ENCODE measurements at regions not wholly inside any gene's neighbourhood (a gene's known extent, or its start where the extent isn't known, plus 50 kb on each side); places are given as distances from the start of the nearest gene placed in this dataset.

DNA sequence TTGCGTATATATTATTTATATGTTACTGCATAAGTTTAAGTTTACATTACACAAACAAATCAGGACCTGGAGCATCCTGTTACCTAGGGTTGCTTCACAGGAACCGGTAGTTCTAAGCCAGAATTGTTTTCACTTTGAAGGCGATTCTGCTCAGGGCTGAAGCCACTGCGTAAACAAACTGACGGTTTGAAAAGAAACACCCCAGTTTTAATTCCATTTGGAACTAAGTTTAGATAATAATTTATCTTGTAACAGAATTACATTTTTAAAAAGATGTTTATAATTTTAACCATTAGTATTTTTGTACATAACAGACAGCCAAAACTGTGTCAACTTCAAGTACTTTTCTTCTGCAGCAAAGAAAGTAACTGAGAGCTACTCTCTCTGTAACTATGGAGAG lies 282.1 kb upstream of the LYPLAL1 start:
- in situ Hi-C loops (cut with MboI; ENCODE audit: low pct_unique_long_range_greater_than_20kb, low sequenced_read_pairs, unreplicated experiment): no loop called here
- DNase-seq (ENCODE audit: low spot score): no peak

DNA sequence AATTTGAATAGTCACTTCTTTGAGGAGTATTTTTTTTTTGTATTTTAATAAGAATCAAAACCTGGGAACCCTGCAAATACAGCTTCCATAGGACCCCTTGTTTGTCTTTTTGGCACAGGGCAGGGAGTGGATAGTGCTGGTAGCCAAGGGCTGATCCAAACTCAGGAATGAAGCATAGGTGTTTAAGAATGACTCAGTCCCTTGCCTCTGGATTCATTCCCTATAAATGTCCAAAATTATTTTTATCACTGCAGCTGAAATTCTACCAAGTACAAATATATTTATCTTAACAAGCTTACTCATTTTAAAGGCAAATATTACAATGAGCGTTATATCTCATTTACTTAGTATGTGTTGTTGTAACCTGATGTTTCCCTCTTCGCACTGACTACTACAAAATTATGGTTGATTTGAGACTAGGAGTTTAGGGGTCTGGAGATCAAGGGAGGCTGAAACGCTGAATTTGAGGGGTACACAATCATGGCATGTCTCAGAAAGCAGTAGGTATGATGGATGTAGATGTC lies 278.6 kb upstream of the LYPLAL1 start:
- TF ChIP-seq, protein P1, sequence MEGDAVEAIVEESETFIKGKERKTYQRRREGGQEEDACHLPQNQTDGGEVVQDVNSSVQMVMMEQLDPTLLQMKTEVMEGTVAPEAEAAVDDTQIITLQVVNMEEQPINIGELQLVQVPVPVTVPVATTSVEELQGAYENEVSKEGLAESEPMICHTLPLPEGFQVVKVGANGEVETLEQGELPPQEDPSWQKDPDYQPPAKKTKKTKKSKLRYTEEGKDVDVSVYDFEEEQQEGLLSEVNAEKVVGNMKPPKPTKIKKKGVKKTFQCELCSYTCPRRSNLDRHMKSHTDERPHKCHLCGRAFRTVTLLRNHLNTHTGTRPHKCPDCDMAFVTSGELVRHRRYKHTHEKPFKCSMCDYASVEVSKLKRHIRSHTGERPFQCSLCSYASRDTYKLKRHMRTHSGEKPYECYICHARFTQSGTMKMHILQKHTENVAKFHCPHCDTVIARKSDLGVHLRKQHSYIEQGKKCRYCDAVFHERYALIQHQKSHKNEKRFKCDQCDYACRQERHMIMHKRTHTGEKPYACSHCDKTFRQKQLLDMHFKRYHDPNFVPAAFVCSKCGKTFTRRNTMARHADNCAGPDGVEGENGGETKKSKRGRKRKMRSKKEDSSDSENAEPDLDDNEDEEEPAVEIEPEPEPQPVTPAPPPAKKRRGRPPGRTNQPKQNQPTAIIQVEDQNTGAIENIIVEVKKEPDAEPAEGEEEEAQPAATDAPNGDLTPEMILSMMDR (IDR thresholded peaks at IDR 0.05; ENCODE audit: extremely low read depth, insufficient read depth, missing control alignments): no peak
- DNase-seq (ENCODE audit: low spot score): no peak
- in situ Hi-C loops (cut with MboI; ENCODE audit: low pct_unique_long_range_greater_than_20kb, low sequenced_read_pairs, unreplicated experiment): no loop called here

More for the DNA sequence above, 282.1 kb upstream of the LYPLAL1 start:
- TF ChIP-seq, protein P1 (IDR thresholded peaks at IDR 0.05; ENCODE audit: extremely low read depth, insufficient read depth, missing control alignments): no peak

DNA sequence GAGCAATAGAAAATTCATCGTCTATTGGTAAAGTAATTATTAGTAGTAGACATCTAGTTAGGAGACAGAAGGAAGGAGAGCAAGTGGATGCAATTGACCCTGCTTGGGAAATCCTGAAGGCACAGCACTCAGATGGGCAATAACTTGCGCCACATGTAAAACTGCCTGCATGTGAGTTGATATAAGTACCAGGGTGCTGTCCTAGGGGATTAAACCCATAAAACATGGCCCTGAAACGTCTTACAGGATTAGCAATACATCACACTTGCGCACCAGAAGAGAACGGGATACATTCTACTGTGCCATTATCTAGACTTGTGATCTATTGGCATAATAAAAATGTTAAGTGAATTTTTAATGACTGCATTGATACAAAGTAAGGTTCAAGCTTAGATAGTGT lies 277.5 kb upstream of the LYPLAL1 start:
- DNase-seq (ENCODE audit: low spot score): no peak
- in situ Hi-C loops (cut with MboI; ENCODE audit: low pct_unique_long_range_greater_than_20kb, low sequenced_read_pairs, unreplicated experiment): no loop called here
- TF ChIP-seq, protein P1 (IDR thresholded peaks at IDR 0.05; ENCODE audit: extremely low read depth, insufficient read depth, missing control alignments): no peak

DNA sequence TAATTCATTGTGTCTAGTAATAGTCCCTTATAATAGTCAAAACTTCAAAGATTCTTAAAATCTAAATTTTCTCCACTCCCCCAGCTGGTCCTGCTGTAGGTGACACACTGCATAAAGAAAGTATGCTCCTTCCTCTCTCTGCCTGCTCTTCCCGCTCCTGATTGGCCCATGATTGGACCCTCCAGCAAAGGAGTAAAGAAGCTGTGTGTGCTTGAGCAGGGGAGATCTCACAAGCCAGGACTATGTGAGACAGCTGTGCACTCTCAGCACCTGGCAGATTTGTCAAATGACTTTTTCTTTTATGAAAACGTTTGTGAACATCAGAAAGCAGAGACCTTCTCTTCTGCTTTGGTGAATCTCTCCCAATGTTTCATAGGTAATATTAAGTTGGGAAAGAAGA lies 274.8 kb upstream of the LYPLAL1 start:
- no peak for DNase-seq (ENCODE audit: low spot score)
- TF ChIP-seq, protein P1 (IDR thresholded peaks at IDR 0.05; ENCODE audit: extremely low read depth, insufficient read depth, missing control alignments): no peak
- in situ Hi-C loops (cut with MboI; ENCODE audit: low pct_unique_long_range_greater_than_20kb, low sequenced_read_pairs, unreplicated experiment): no loop called here

DNA sequence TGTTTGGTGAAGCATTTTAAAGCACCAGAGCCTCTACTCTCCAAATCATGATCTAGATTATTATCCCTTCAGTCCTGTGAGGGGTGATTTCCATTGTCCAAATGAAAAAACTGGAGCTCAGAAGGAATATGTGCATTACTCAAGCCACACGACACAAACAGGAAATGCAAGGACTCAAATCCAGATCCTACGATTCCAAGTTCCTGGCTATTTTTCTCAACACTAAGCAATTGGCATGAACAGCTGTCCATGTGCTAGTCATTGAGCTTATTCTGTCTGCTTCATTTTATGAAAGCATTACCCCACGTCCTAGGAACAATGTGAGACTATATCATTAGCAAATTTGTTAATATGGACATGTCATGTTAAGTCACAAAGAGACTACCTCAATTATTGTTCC lies 273.1 kb upstream of the LYPLAL1 start:
- TF ChIP-seq, protein P1 (IDR thresholded peaks at IDR 0.05; ENCODE audit: extremely low read depth, insufficient read depth, missing control alignments): no peak
- DNase-seq (ENCODE audit: low spot score): no peak
- in situ Hi-C loops (cut with MboI; ENCODE audit: low pct_unique_long_range_greater_than_20kb, low sequenced_read_pairs, unreplicated experiment): no loop called here

DNA sequence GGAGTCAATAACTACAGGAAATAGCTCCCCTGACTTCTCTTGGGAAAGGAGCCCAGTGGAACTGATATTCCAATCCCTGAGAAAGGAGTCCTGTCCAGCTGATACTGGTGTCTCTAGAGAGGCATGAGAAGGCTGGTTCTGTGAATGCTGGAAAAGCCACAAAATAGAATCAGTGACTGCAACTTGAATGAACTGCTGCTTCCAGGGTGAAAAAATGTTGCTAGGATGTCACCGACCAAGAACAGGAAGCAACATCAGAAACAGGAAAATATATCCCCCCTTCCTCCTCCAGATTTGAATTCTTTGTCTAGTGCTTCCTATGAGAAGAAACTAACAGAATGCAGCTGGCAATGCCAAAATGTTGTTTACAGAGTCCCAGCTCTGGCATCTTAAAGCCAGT lies 269.3 kb upstream of the LYPLAL1 start:
- TF ChIP-seq, protein P1 (IDR thresholded peaks at IDR 0.05; ENCODE audit: extremely low read depth, insufficient read depth, missing control alignments): no peak
- in situ Hi-C loops (cut with MboI; ENCODE audit: low pct_unique_long_range_greater_than_20kb, low sequenced_read_pairs, unreplicated experiment): no loop called here
- DNase-seq (ENCODE audit: low spot score): no peak

DNA sequence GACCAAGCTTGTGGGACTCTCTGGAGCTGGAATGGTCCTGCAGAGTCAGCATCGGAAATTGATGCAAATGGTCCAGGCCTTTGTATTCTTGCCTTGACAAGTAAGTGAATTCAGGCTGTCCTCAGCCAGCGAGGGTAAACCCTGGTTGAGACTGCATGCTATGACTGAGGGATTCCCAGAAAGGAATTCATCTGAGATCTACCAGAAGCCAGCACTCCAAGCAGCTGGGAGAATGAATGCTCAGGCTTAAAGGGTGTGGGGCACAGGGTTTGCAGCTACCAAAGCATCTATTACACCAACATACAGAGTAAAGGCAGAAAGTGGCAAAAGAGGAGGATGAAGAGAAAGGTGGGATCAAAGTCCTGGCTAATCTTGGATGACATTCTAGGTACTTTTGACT lies 257.0 kb upstream of the LYPLAL1 start:
- TF ChIP-seq, protein P1 (IDR thresholded peaks at IDR 0.05; ENCODE audit: extremely low read depth, insufficient read depth, missing control alignments): no peak
- DNase-seq (ENCODE audit: low spot score): no peak
- in situ Hi-C loops (cut with MboI; ENCODE audit: low pct_unique_long_range_greater_than_20kb, low sequenced_read_pairs, unreplicated experiment): no loop called here
